Ovary (tissue), 7 donors: ENCODE measurements at regions not wholly inside any gene's neighbourhood (a gene's known extent, or its start where the extent isn't known, plus 50 kb on each side); places are given as distances from the start of the nearest gene placed in this dataset.

Experiments used
- DNase-seq, 5 donors: peaks; one replicate each; pipeline ENCODE4 v3.0.0-alpha.2; 2019 to 2020
- H3K27ac ChIP-seq, 2 donors: fragments of 200-600 bp; one replicate each; pipeline versions ENCODE4 v1.5.1 to v1.8.0; 2019 to 2022
- H3K27me3 ChIP-seq: fragments of 200-600 bp; one replicate; pipeline ENCODE4 v1.8.0; 2022
- H3K36me3 ChIP-seq: fragments of 200-600 bp; sonication (generic); one replicate; pipeline ENCODE4 v1.5.1; 2019
- H3K4me1 ChIP-seq: one replicate; pipeline ENCODE4 v1.8.1; 2013; ENCODE audit warnings: mild to moderate bottlenecking, moderate library complexity; ENCODE audit not compliant: insufficient read depth
- H3K4me3 ChIP-seq: fragments of 200-600 bp; sonication (generic); one replicate; pipeline ENCODE4 v1.5.1; 2017
- H3K9me3 ChIP-seq, 2 donors: fragments of 200-600 bp in 1 of 2; sonication (generic) in 1 of 2; one replicate each; pipeline versions ENCODE4 v1.5.1 to v1.8.1; 2013 to 2019; ENCODE audit warnings: mild to moderate bottlenecking in 1 of 2, moderate library complexity in 1 of 2
- CTCF ChIP-seq, 3 donors: fragments of 450-650 bp in 2 of 3; fragments of 200-600 bp in 1 of 3; IDR thresholded peaks; one replicate each; pipeline versions ENCODE4 v1.5.1 to v1.8.0; 2016 to 2022; ENCODE audit warnings: antibody characterized with exemption in 3 of 3, mild to moderate bottlenecking in 1 of 3
- EP300 ChIP-seq: sonication (generic); formaldehyde crosslinking; IDR thresholded peaks from one replicate; pipeline ENCODE4 v1.6.1; 2017; ENCODE audit warnings: antibody characterized with exemption
- POLR2A ChIP-seq: fragments of 450-650 bp; IDR thresholded peaks from one replicate; pipeline ENCODE4 v1.6.1; 2017; ENCODE audit warnings: antibody characterized with exemption, mild to moderate bottlenecking, moderate library complexity
- WGBS, 3 donors: extraction: QIAGEN DNeasy Blood & Tissue Kit in 1 of 3; methylation state at CpG; one replicate each; pipeline versions ENCODE4 v1.1.5 to v1.1.7; 2013 to 2017; 5-methylcytosine and 5-hydroxymethylcytosine counted together
- intact Hi-C, 4 donors: fragments of 100-400 bp; cut with DNase I; formaldehyde crosslinking; loops; one replicate each; pipeline versions ENCODE4 v1.11.0 to v1.15.1; 2022 to 2023
- donor health status: DM: no; HTN: no; CAD: no; lungs with moderate emphysema.
- donor health status: DM: no; HTN: no; CAD: no.
- donor health status: Bipolar disorder and iron deficiency.
- donor health status: DM: no; HTN: no; CAD: no.
- donor health status: DM: yes; HTN: yes; CAD: no.

GRCh38 chr3:144524531-144524930 lies 552.9 kb downstream of the DIPK2A start:
- no peaks in the 10 kb centered on the region for H3K27me3 ChIP-seq
- intact Hi-C loops: no loop called here
- no peak overlapping the region for H3K27ac ChIP-seq
- no peaks in the 10 kb centered on the region for H3K9me3 ChIP-seq
- TF ChIP-seq POLR2A (no peak), CTCF (IDR thresholded peaks at IDR 0.05) (no peak), EP300 (no peak)
- no peaks in the 10 kb centered on the region for H3K4me1 ChIP-seq
- no peaks in the 10 kb centered on the region for H3K36me3 ChIP-seq
- no peak for DNase-seq
- no peak overlapping the region for H3K4me3 ChIP-seq

DNA sequence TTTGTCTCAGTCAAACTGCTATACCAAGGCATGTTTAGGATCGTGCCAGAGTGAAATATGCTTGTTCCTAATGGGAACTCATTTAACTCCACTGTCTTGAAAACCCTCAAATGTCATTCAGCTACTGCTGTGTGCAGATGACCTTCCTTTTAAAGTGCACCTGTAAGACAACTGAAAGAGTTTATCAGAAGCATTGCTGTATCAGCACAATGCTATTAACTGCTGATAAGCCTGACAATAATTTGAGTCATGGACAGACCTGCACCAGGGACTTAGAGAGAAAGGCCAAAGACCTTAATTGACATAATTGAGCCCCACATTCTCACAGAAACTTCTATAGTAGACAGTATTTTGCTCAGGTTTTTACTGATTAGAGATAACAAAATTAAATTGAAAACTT lies 557.9 kb downstream of the DIPK2A start:
- Histone ChIP-seq H3K4me3 (no peak overlapping the region), H3K36me3 (no peaks in the 10 kb centered on the region), H3K27ac (no peak overlapping the region), H3K27me3 (no peaks in the 10 kb centered on the region), H3K4me1 (no peaks in the 10 kb centered on the region), H3K9me3 (no peaks in the 10 kb centered on the region)
- no peak for DNase-seq
- intact Hi-C loops: no loop called here
- WGBS, 3 donors: 52 to 70% (median 66%) methylated on average over 1 of the region's 1 CpG
- TF ChIP-seq POLR2A (no peak), CTCF (IDR thresholded peaks at IDR 0.05) (no peak), EP300 (no peak)

- Histone ChIP-seq H3K4me3 (no peak overlapping the region), H3K36me3 (no peaks in the 10 kb centered on the region), H3K27me3 (no peaks in the 10 kb centered on the region), H3K9me3 (no peaks in the 10 kb centered on the region), H3K4me1 (no peaks in the 10 kb centered on the region), H3K27ac (no peak overlapping the region)
- WGBS, 3 donors: 26 to 42% (median 32%) methylated on average over 4 of the region's 4 CpGs
- DNase-seq: no peak
- intact Hi-C loops: no loop called here
- no peak for TF ChIP-seq POLR2A
- no peak for TF ChIP-seq EP300
Measured at GRCh38 chr3:144544871-144545270, 573.2 kb downstream of the DIPK2A start.

- Histone ChIP-seq H3K27me3 (no peaks in the 10 kb centered on the region), H3K4me1 (no peaks in the 10 kb centered on the region), H3K9me3 (no peaks in the 10 kb centered on the region), H3K27ac (no peak overlapping the region), H3K36me3 (no peaks in the 10 kb centered on the region), H3K4me3 (no peak overlapping the region)
- WGBS, 3 donors: 89 to 90% (median 89%) methylated on average over 2 of the region's 2 CpGs
- TF ChIP-seq POLR2A (no peak), EP300 (no peak), CTCF (IDR thresholded peaks at IDR 0.05) (no peak)
- DNase-seq: no peak
- intact Hi-C loops: no loop called here
Measured at GRCh38 chr3:144546539-144546938, 574.9 kb downstream of the DIPK2A start.

- WGBS, 3 donors: 61 to 68% (median 65%) methylated on average over 4 of the region's 4 CpGs
- no peaks in the 10 kb centered on the region for H3K9me3 ChIP-seq
Measured at GRCh38 chr3:144548346-144548745, 576.7 kb downstream of the DIPK2A start.

More at GRCh38 chr3:144548346-144548745, 576.7 kb downstream of the DIPK2A start:
- no peaks in the 10 kb centered on the region for H3K4me1 ChIP-seq
- H3K27ac ChIP-seq: no peak overlapping the region
- H3K27me3 ChIP-seq: no peaks in the 10 kb centered on the region
- H3K4me3 ChIP-seq: no peak overlapping the region
- H3K36me3 ChIP-seq: no peaks in the 10 kb centered on the region
- intact Hi-C loops: no loop called here
- TF ChIP-seq EP300 (no peak), CTCF (IDR thresholded peaks at IDR 0.05) (no peak), POLR2A (no peak)
- DNase-seq: no peak
